Neural crest cell (in vitro differentiated cells): ENCODE measurements at regions not wholly inside any gene's neighbourhood (a gene's known extent, or its start where the extent isn't known, plus 50 kb on each side); places are given as distances from the start of the nearest gene placed in this dataset.
"Not testable (repeated sequence)": the region's sequence is repeated elsewhere in the genome, so short reads cannot be mapped to it uniquely, and the experiment has no call there.

ENCODE experiments used
- DNase-seq: peaks from one replicate; pipeline ENCODE4 v3.0.0; 2021; ENCODE audit warnings: low read depth, mixed read lengths, low spot score
- H3K27ac Mint-ChIP-seq: one replicate; pipeline ENCODE4 v1.8.0; 2021; ENCODE audit warnings: mild to moderate bottlenecking, mixed read lengths; ENCODE audit not compliant: unreplicated experiment
- H3K27me3 Mint-ChIP-seq: 2 replicates; pipeline ENCODE4 v1.8.0; 2021; ENCODE audit warnings: low read depth, mild to moderate bottlenecking, mixed read lengths
- H3K36me3 Mint-ChIP-seq: 2 replicates; pipeline ENCODE4 v1.8.0; 2021; ENCODE audit warnings: low read depth, mild to moderate bottlenecking, mixed read lengths
- H3K4me1 Mint-ChIP-seq: 2 replicates; pipeline ENCODE4 v1.8.0; 2021; ENCODE audit warnings: mixed read lengths
- H3K4me3 Mint-ChIP-seq: one replicate; pipeline ENCODE4 v1.8.0; 2021; ENCODE audit warnings: mild to moderate bottlenecking, mixed read lengths
- H3K9me3 Mint-ChIP-seq: 2 replicates; pipeline ENCODE4 v1.8.0; 2021; ENCODE audit warnings: mixed read lengths
- CTCF ChIP-seq: fragments of 200-600 bp; sonication (generic); conservative IDR thresholded peaks from 2 replicates; pipeline ENCODE4 v1.5.0; 2021; ENCODE audit warnings: antibody characterized with exemption, mild to moderate bottlenecking

- no peak for TF ChIP-seq CTCF
- Mint-ChIP-seq H3K27ac (no peak overlapping the region), H3K27me3 (no peaks in the 10 kb centered on the region), H3K36me3 (peaks cover 5% of the 10 kb centered on the region), H3K4me1 (peaks cover 3% of the 10 kb centered on the region), H3K4me3 (no peak overlapping the region), H3K9me3 (peaks cover 5% of the 10 kb centered on the region)
- no peak for DNase-seq
Measured at GRCh38 chr6:102764317-102764716, 1370.8 kb downstream of the GRIK2 start.

- Mint-ChIP-seq H3K27ac (no peak overlapping the region), H3K36me3 (peaks cover 2% of the 10 kb centered on the region)
Measured at GRCh38 chr6:102763891-102764290, 1370.4 kb downstream of the GRIK2 start.

GRCh38 chr6:102761872-102762271 is 1368.4 kb downstream of the GRIK2 start:
- H3K9me3 Mint-ChIP-seq = no peaks in the 10 kb centered on the region

More at GRCh38 chr6:102763891-102764290, 1370.4 kb downstream of the GRIK2 start:
- H3K4me3 Mint-ChIP-seq = no peak overlapping the region
- no peaks in the 10 kb centered on the region for H3K27me3 Mint-ChIP-seq
- no peak for TF ChIP-seq CTCF
- DNase-seq = no peak
- peaks cover 3% of the 10 kb centered on the region for H3K4me1 Mint-ChIP-seq
- peaks cover 2% of the 10 kb centered on the region for H3K9me3 Mint-ChIP-seq

GRCh38 chr6:102759415-102759814 is 1365.9 kb downstream of the GRIK2 start:
- Mint-ChIP-seq H3K36me3 (no peaks in the 10 kb centered on the region), H3K27ac (no peak overlapping the region), H3K4me3 (no peak overlapping the region), H3K27me3 (no peaks in the 10 kb centered on the region), H3K9me3 (no peaks in the 10 kb centered on the region), H3K4me1 (peaks cover 3% of the 10 kb centered on the region)
- no peak for TF ChIP-seq CTCF
- DNase-seq = no peak

More at GRCh38 chr6:102761872-102762271, 1368.4 kb downstream of the GRIK2 start:
- Mint-ChIP-seq H3K4me3 (no peak overlapping the region), H3K27ac (no peak overlapping the region), H3K36me3 (no peaks in the 10 kb centered on the region), H3K27me3 (no peaks in the 10 kb centered on the region), H3K4me1 (peaks cover 3% of the 10 kb centered on the region)
- TF ChIP-seq CTCF = no peak
- no peak for DNase-seq

- not testable (repeated sequence) for H3K9me3 Mint-ChIP-seq, H3K4me3 Mint-ChIP-seq, H3K4me1 Mint-ChIP-seq, DNase-seq, H3K27me3 Mint-ChIP-seq, H3K36me3 Mint-ChIP-seq
- H3K27ac Mint-ChIP-seq = peak overlapping the region; percentile 93
Measured at GRCh38 chr6:102758536-102758935, 1365.0 kb downstream of the GRIK2 start.

- Mint-ChIP-seq H3K4me3 (no peak overlapping the region), H3K27me3 (no peaks in the 10 kb centered on the region), H3K27ac (no peak overlapping the region), H3K36me3 (no peaks in the 10 kb centered on the region), H3K4me1 (peaks cover 12% of the 10 kb centered on the region), H3K9me3 (peaks cover 2% of the 10 kb centered on the region)
- TF ChIP-seq CTCF = no peak
- DNase-seq = no peak
Measured at GRCh38 chr6:102749210-102749971, 1355.9 kb downstream of the GRIK2 start.
